Epithelial cell of esophagus (primary cell): ENCODE measurements at regions not wholly inside any gene's neighbourhood (a gene's known extent, or its start where the extent isn't known, plus 50 kb on each side); places are given as distances from the start of the nearest gene placed in this dataset.

Experiments used
- DNase-seq: peaks from one replicate; pipeline ENCODE4 v3.0.0; 2010; ENCODE audit warnings: low read depth
- H3K4me3 ChIP-seq: 2 replicates; pipeline ENCODE4 v1.5.1; 2011; ENCODE audit warnings: mild to moderate bottlenecking, low read length, control low read depth
- TF ChIP-seq, protein P1 (sequence below): IDR thresholded peaks from 2 replicates; pipeline ENCODE4 v1.5.1; 2011; ENCODE audit warnings: low read depth, mild to moderate bottlenecking, low read length, control low read depth, inconsistent platforms; ENCODE audit not compliant: insufficient read depth; ENCODE audit errors: missing control alignments

DNA sequence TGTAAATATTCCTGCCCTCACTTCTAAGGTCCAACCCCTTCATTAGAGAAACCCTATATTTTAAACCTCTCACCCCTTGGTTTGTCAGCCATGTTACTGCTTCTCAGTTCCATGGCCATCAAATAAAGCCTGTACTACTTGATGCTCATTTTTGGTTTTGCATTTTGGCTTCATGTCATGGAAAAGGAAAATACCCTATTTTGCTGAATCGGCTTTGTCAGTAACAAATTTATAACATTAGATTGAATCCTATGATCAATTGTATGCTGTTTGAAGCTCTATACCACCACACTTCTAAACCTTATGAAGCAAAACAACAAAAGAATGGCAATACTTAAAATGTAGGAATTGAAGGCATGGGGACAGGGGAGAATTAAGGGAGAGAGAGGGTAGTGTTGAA is 333.1 kb downstream of the ETV1 start:
- H3K4me3 ChIP-seq = no peak overlapping the region
- DNase-seq = no peak
- TF ChIP-seq, protein P1, sequence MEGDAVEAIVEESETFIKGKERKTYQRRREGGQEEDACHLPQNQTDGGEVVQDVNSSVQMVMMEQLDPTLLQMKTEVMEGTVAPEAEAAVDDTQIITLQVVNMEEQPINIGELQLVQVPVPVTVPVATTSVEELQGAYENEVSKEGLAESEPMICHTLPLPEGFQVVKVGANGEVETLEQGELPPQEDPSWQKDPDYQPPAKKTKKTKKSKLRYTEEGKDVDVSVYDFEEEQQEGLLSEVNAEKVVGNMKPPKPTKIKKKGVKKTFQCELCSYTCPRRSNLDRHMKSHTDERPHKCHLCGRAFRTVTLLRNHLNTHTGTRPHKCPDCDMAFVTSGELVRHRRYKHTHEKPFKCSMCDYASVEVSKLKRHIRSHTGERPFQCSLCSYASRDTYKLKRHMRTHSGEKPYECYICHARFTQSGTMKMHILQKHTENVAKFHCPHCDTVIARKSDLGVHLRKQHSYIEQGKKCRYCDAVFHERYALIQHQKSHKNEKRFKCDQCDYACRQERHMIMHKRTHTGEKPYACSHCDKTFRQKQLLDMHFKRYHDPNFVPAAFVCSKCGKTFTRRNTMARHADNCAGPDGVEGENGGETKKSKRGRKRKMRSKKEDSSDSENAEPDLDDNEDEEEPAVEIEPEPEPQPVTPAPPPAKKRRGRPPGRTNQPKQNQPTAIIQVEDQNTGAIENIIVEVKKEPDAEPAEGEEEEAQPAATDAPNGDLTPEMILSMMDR = no peak

DNA sequence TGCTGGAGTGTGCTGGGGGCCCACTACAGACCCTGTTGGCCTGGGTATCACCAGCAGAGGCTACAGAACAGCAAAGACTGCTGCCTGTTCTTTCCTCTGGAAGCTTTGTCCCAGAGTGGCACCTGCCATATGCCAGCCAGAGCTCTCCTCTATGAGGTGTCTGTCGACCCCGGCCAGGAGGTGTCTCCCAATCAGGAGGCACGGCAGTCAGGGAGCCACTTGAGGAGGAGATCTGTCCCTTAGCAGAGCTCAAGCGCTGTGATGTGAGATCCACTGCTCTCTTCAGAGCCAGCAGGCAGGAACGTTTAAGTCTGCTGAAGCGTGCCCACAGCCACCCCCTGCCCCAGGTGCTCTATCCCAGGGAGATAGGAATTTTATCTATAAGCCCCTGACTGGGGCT is 316.2 kb downstream of the ETV1 start:
- no peak for DNase-seq
- no peak overlapping the region for H3K4me3 ChIP-seq
- TF ChIP-seq, protein P1 = no peak

DNA sequence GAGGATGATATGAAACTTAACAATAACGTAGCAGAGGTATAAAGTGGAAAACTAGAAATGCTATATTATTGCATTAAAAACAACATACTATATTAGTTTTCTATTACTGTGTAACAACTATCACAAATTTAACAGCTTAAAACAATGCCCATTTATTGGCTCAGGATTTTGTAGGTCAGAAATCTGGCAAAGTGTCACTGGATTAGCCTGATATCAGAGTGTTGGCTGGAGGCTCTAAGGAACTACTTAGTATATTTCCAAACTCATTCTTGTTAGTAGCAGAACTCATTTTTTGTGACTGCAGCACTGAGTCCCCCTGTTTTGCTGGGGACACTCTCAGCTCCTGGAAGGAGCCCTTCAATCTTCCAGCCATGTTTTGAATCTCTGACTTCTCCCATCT is 306.8 kb downstream of the ETV1 start:
- TF ChIP-seq, protein P1 = no peak
- no peak for DNase-seq
- no peak overlapping the region for H3K4me3 ChIP-seq

DNA sequence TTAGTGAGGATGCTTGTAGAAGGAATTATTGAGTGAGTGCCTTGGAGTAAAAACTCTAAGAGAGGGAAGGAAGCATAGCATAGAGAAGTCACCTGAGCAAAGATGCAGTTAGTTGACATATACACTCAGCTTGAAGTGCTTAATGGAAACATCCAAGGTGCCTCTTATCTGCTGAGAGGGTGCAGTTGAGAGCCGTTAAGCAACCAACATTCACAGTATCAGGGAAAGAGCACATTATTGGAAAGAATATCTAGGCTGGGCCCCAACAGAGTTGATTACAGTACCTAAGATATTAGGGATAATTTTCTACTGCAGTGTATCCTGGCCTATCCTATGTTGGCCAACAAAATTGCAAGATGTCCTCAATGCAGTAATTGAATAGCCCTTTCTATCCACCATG is 302.0 kb downstream of the ETV1 start:
- no peak for DNase-seq
- TF ChIP-seq, protein P1 = no peak
- no peak overlapping the region for H3K4me3 ChIP-seq

DNA sequence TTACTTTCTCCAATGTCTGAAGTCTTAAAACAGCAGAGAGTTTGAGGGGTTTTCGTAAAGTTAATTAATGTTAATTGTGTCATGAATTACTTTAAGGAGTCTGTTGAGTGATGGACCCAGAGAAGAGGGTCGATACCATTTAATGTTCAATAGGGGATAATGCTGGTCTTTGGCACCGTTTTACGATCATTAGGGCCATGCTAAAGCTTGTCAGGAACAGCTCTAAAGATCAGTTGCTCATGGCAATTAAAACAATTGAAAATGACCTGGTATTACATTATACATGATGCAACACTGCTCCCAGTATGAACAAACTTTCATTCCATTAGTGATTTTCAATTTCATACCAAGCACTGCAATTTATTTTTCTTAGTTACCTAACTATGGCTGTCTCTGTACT is 296.9 kb downstream of the ETV1 start:
- TF ChIP-seq, protein P1 = no peak
- H3K4me3 ChIP-seq = no peak overlapping the region
- DNase-seq = no peak

DNA sequence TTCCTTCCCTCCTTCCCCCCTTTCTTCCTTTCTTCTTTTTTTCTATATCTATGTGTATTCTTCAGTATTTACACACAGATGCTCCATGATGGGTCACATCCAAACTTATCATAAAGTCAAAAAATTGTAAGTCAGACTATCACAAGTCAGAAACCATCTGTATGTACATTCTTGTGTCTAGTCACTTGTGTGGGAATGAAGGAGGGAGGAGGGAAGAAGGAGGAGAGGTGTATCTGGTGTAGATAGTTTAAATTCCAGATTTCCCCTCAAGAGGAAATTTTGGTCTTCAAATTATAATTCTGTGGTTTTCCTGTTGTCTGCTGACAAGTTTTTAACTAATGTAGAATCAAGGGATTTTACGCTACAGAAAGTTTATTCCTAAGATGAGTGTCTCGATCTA is 287.2 kb downstream of the ETV1 start:
- no peak overlapping the region for H3K4me3 ChIP-seq
- TF ChIP-seq, protein P1 = no peak
- no peak for DNase-seq

DNA sequence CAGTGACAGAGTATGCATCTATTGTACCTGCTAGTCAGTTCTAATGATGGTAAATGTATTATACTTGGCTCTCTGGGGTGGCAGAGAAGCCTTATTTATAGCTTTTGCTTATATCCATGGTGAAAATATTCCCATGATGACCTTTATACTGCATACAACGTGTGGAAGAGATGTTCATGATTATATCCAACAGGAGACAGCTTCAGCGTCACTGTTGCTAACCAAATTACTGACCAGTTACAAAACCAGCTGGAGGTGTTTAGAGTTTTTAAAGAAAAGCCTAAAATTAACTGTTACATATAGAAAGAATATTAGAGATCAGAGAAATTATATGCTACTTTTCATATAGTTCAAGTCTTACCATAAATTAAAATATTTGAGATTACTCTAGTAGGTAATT is 280.8 kb downstream of the ETV1 start:
- no peak for DNase-seq
- no peak overlapping the region for H3K4me3 ChIP-seq
- TF ChIP-seq, protein P1 = no peak
